Endothelial cell of umbilical vein (primary cell): ENCODE measurements at regions not wholly inside any gene's neighbourhood (a gene's known extent, or its start where the extent isn't known, plus 50 kb on each side); places are given as distances from the start of the nearest gene placed in this dataset.

ENCODE experiments used
- BruUV-seq: library from RNA; stranded (reverse); fragments of 400-500 nt; replicated peaks from 2 replicates; lab custom pipeline; 2021; lab: Mats Ljungman, UMichigan
- CTCF ChIA-PET: fragments of 300-600, 350-600 bp; sonication (Branson Sonifier 250); formaldehyde crosslinking; loops from one replicate; lab custom pipeline; 2021; ENCODE audit warnings: antibody characterized with exemption, inconsistent platforms; lab: Charles Lee
- POLR2A ChIA-PET: fragments of 300-600, 350-600 bp; sonication (Branson Sonifier 250); formaldehyde crosslinking; loops from one replicate; lab custom pipeline; 2021; ENCODE audit warnings: antibody characterized with exemption, inconsistent platforms; lab: Charles Lee
- DNase-seq: peaks from one replicate; pipeline ENCODE4 v3.0.0-alpha.2; 2011; ENCODE audit warnings: low read depth, low spot score
- FAIRE-seq: peaks from 2 replicates; lab custom pipeline; 2011; peaks lifted over from hg19 to GRCh38; lab: Jason Lieb, UNC
- H2AFZ ChIP-seq: 2 replicates; pipeline ENCODE4 v1.6.0; 2012; ENCODE audit warnings: low read depth, low read length, control low read depth, inconsistent platforms
- H3K27ac ChIP-seq: 2 replicates; pipeline ENCODE4 v1.5.1; 2011; ENCODE audit warnings: low read depth, mild to moderate bottlenecking, control low read depth, low read length, moderate library complexity; ENCODE audit not compliant: insufficient read depth
- H3K27me3 ChIP-seq, 2 experiments: 2 replicates each; pipeline versions ENCODE4 v1.6.0 to v1.6.1; 2011; ENCODE audit warnings: low read length in 2 of 2, mixed read lengths in 1 of 2; ENCODE audit not compliant: control insufficient read depth in 2 of 2, insufficient read depth in 2 of 2
- H3K36me3 ChIP-seq, 2 experiments: 2 replicates in 1 of 2; 3 replicates in 1 of 2; pipeline ENCODE4 v1.5.1; 2011; ENCODE audit warnings: low read length in 2 of 2, mild to moderate bottlenecking in 1 of 2, moderate library complexity in 1 of 2; ENCODE audit not compliant: control insufficient read depth in 2 of 2, insufficient read depth in 2 of 2; ENCODE audit errors: extremely low read depth in 1 of 2
- H3K4me1 ChIP-seq: 3 replicates; pipeline ENCODE4 v1.5.1; 2011; ENCODE audit warnings: mild to moderate bottlenecking, low read length; ENCODE audit not compliant: control insufficient read depth, insufficient read depth; ENCODE audit errors: extremely low read depth
- H3K4me2 ChIP-seq: 2 replicates; pipeline ENCODE4 v1.6.1; 2011; ENCODE audit warnings: low read length, control low read depth, mixed read lengths; ENCODE audit not compliant: insufficient read depth
- H3K4me3 ChIP-seq, 3 experiments: fragments of 200-600 bp in 1 of 3; sonication (generic), shearing (Covaris generic) in 1 of 3; replicated peaks in 1 of 3; 2 replicates each; pipeline ENCODE4 v1.5.1; 2011 to 2016; ENCODE audit warnings: control low read depth in 3 of 3, low read length in 3 of 3, mild to moderate bottlenecking in 2 of 3, inconsistent platforms in 1 of 3, low read depth in 1 of 3, moderate library complexity in 1 of 3; ENCODE audit not compliant: insufficient read depth in 1 of 3
- H3K79me2 ChIP-seq: 2 replicates; pipeline ENCODE4 v1.6.0; 2012; ENCODE audit warnings: low read length, inconsistent platforms; ENCODE audit not compliant: control insufficient read depth, insufficient read depth
- H3K9ac ChIP-seq: replicated peaks from 2 replicates; pipeline ENCODE3; 2011; ENCODE audit warnings: low read length, control low read depth; ENCODE audit not compliant: insufficient read depth; ENCODE audit errors: extremely low read depth
- H3K9me1 ChIP-seq: replicated peaks from 3 replicates; pipeline ENCODE4 v1.6.0; 2011; ENCODE audit warnings: mild to moderate bottlenecking, low read length; ENCODE audit not compliant: control insufficient read depth, insufficient read depth; ENCODE audit errors: extremely low read depth
- H3K9me3 ChIP-seq: replicated peaks from 2 replicates; pipeline ENCODE4 v1.5.1; 2012; ENCODE audit warnings: low read length, inconsistent platforms; ENCODE audit not compliant: control insufficient read depth, insufficient read depth
- H4K20me1 ChIP-seq: replicated peaks from 2 replicates; pipeline ENCODE3; 2011; ENCODE audit warnings: mild to moderate bottlenecking, low read length; ENCODE audit not compliant: control insufficient read depth, insufficient read depth; ENCODE audit errors: extremely low read depth
- CTCF ChIP-seq, 2 donors: IDR thresholded peaks; 1 replicate in 1 of 2; 2 replicates in 1 of 2; pipeline ENCODE4 v1.5.1; 2011; ENCODE audit warnings: low read length in 2 of 2, mild to moderate bottlenecking in 2 of 2, moderate library complexity in 2 of 2, control low read depth in 1 of 2, inconsistent platforms in 1 of 2, low read depth in 1 of 2; ENCODE audit not compliant: insufficient read depth in 1 of 2; ENCODE audit errors: extremely low read depth in 1 of 2
- EZH2 ChIP-seq: IDR thresholded peaks from 2 replicates; pipeline ENCODE4 v1.6.1; 2012; ENCODE audit warnings: borderline replicate concordance, low read depth, mild to moderate bottlenecking, moderate library complexity, low read length, inconsistent platforms; ENCODE audit not compliant: severe bottlenecking
- FOS ChIP-seq: IDR thresholded peaks from 2 replicates; pipeline ENCODE4 v1.6.1; 2011; ENCODE audit warnings: mild to moderate bottlenecking, low read length, moderate library complexity, borderline replicate concordance; ENCODE audit not compliant: insufficient read depth
- GATA2 ChIP-seq: IDR thresholded peaks from 2 replicates; pipeline ENCODE4 v1.7.0; 2011; ENCODE audit warnings: low read depth, mild to moderate bottlenecking, moderate library complexity, mixed read lengths, low read length; ENCODE audit not compliant: insufficient read length, insufficient read depth
- JUN ChIP-seq: IDR thresholded peaks from 2 replicates; pipeline ENCODE4 v1.6.1; 2011; ENCODE audit warnings: borderline replicate concordance, low read depth; ENCODE audit not compliant: insufficient read length, insufficient read depth
- MAX ChIP-seq: IDR thresholded peaks from 2 replicates; pipeline ENCODE4 v1.6.1; 2011; ENCODE audit not compliant: insufficient read depth, insufficient read length
- MYC ChIP-seq: IDR thresholded peaks from one replicate; pipeline ENCODE4 v1.6.1; 2011; ENCODE audit warnings: mild to moderate bottlenecking, low read depth, low read length
- POLR2A ChIP-seq: IDR thresholded peaks from 2 replicates; pipeline ENCODE4 v1.6.1; 2012; ENCODE audit warnings: low read depth, mild to moderate bottlenecking, control low read depth, low read length
- POLR2AphosphoS5 ChIP-seq: IDR thresholded peaks from 2 replicates; pipeline ENCODE4 v1.6.1; 2012; ENCODE audit warnings: low read depth, mild to moderate bottlenecking, control low read depth, low read length, moderate library complexity; ENCODE audit not compliant: insufficient read depth
- dilution Hi-C: fragments of 300-500 bp; cut with MboI; formaldehyde crosslinking; loops from one replicate; pipeline ENCODE4 v1.15.0; 2019; ENCODE audit warnings: low sequenced_read_pairs; ENCODE audit not compliant: extremely low pct_ligation_motif_present
- intact Hi-C: fragments of 100-400 bp; cut with micrococcal nuclease; formaldehyde crosslinking; loops from one replicate; pipeline ENCODE4 v1.10.0; 2022

GRCh38 chr5:158027806-158028775, 169.1 kb upstream of the CLINT1 start:
- intact Hi-C loops (no loop called here), dilution Hi-C loops (no loop called here)
- H3K4me3 ChIP-seq = no peak overlapping the region
- H3K27ac ChIP-seq = no peak overlapping the region
- H3K9me1 ChIP-seq = no peaks in the 10 kb centered on the region
- BruUV-seq = no TSS peak
- DNase-seq (no peak), FAIRE-seq (no peak)
- H3K27me3 ChIP-seq = no peaks in the 10 kb centered on the region
- no peak overlapping the region for H3K9ac ChIP-seq
- H3K4me2 ChIP-seq = no peak overlapping the region
- CTCF ChIA-PET = interaction anchor here (0.9 to 1.2 kb wide), 2 partner anchors 47 to 1079 kb away, joined by 3 read pairs; no protein-coding TSS in a partner anchor
- no peaks in the 10 kb centered on the region for H4K20me1 ChIP-seq
- no peaks in the 10 kb centered on the region for H3K79me2 ChIP-seq
- H2AFZ ChIP-seq = no peak overlapping the region
- no peaks in the 10 kb centered on the region for H3K9me3 ChIP-seq
- H3K36me3 ChIP-seq = no peaks in the 10 kb centered on the region
- no peaks in the 10 kb centered on the region for H3K4me1 ChIP-seq
- POLR2A ChIA-PET = no interaction called here
- TF ChIP-seq EZH2 = no peak
- no peak for TF ChIP-seq FOS
- no peak for TF ChIP-seq POLR2A
- no peak for TF ChIP-seq JUN
- TF ChIP-seq MAX = no peak
- TF ChIP-seq GATA2 = no peak
- no peak for TF ChIP-seq POLR2AphosphoS5
- no peak for TF ChIP-seq MYC
- TF ChIP-seq CTCF (IDR thresholded peaks at IDR 0.05; ENCODE audit: extremely low read depth in 1 of 2, insufficient read depth in 1 of 2, low read depth in 1 of 2, low read length in 2 of 2) = no peak
